SK-N-SH (cell line): ENCODE measurements at regions not wholly inside any gene's neighbourhood (a gene's known extent, or its start where the extent isn't known, plus 50 kb on each side); places are given as distances from the start of the nearest gene placed in this dataset.

ENCODE experiments used
- MEF2A ChIP-seq: IDR thresholded peaks from 2 replicates; pipeline ENCODE4 v1.4.0; 2012; ENCODE audit warnings: low read depth, borderline replicate concordance
- NRF1 ChIP-seq: IDR thresholded peaks from 2 replicates; pipeline ENCODE4 v1.6.1; 2012; ENCODE audit warnings: low read depth, mild to moderate bottlenecking, low read length
- POLR2AphosphoS5 ChIP-seq: IDR thresholded peaks from 2 replicates; pipeline ENCODE4 v1.6.1; 2012; ENCODE audit warnings: low read depth, low read length
- ZBTB33 ChIP-seq: IDR thresholded peaks from 2 replicates; pipeline ENCODE4 v1.4.0; 2012; ENCODE audit warnings: low read depth, borderline replicate concordance

DNA sequence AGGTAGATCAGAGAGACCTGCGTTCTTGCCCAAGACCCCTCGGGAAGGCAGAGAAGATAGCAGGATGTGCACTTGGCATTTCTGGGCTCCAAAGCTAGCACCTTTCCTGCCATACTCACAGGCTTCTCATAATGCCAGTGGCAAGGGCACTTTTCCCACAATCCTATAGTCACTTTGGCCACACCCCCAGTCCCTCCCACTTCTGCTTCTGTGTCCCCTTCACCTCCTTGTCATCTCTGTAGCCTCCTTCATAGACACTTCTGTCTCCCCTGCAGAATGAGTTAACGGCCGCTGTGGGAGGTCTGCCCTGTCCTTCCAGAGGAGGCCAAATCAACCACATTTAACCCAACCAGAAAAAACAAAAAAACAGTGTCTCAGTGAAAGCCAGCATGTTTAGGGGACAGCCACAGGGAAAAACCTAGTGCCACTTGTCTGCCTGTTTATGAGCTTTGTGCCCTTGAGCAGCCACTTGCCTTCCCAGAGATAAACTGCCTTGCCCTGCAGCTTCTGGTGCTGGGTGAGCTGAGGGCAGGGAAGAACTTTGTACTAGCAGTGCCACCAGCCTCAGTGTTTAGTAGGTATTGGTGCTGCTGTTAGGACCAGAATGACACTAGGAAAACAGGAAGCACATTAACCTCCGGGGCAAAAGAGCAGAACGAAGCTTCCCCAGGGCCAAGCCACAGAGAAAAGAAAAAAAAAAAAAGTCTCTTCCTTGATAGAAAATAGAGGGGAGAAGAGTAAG lies 193.0 kb upstream of the PWP1 start:
- TF ChIP-seq ZBTB33 (no peak), POLR2AphosphoS5 (no peak), MEF2A (no peak), NRF1 (no peak)
